Aorta (tissue), 5 donors: ENCODE measurements at regions not wholly inside any gene's neighbourhood (a gene's known extent, or its start where the extent isn't known, plus 50 kb on each side); places are given as distances from the start of the nearest gene placed in this dataset.
"Not testable (repeated sequence)": the region's sequence is repeated elsewhere in the genome, so short reads cannot be mapped to it uniquely, and the experiment has no call there.

ENCODE experiments used
- ATAC-seq: fragments of 200-7000 bp; cut with Tn5 transposase; one replicate; pipeline ENCODE4 v1.9.1; 2022; ENCODE audit warnings: moderate library complexity; ENCODE audit not compliant: low FRiP score
- DNase-seq, 2 donors: peaks; one replicate each; pipeline ENCODE4 v3.0.0-alpha.2; 2020
- H3K27ac ChIP-seq, 2 donors: one replicate each; pipeline ENCODE4 v1.5.1; 2013; ENCODE audit warnings: low read length in 2 of 2, mild to moderate bottlenecking in 2 of 2, moderate library complexity in 2 of 2, control low read depth in 1 of 2, inconsistent platforms in 1 of 2, low read depth in 1 of 2
- H3K27me3 ChIP-seq, 2 donors: one replicate each; pipeline ENCODE4 v1.6.1; 2013; ENCODE audit warnings: control low read depth in 1 of 2, low read length in 1 of 2, mild to moderate bottlenecking in 1 of 2, moderate library complexity in 1 of 2; ENCODE audit not compliant: insufficient read depth in 2 of 2, control insufficient read depth in 1 of 2
- H3K36me3 ChIP-seq, 2 donors: one replicate each; pipeline ENCODE4 v1.6.1; 2013; ENCODE audit warnings: control low read depth in 1 of 2, low read length in 1 of 2, mild to moderate bottlenecking in 1 of 2; ENCODE audit not compliant: insufficient read depth in 2 of 2, control insufficient read depth in 1 of 2
- H3K4me1 ChIP-seq, 2 donors: one replicate each; pipeline ENCODE4 v1.6.1; 2013; ENCODE audit warnings: low read length in 2 of 2, control low read depth in 1 of 2, mild to moderate bottlenecking in 1 of 2, moderate library complexity in 1 of 2; ENCODE audit not compliant: insufficient read depth in 2 of 2, control insufficient read depth in 1 of 2
- H3K4me3 ChIP-seq, 2 donors: one replicate each; pipeline ENCODE4 v1.5.1; 2013; ENCODE audit warnings: low read length in 2 of 2, control low read depth in 1 of 2, mild to moderate bottlenecking in 1 of 2
- H3K9me3 ChIP-seq: one replicate; pipeline ENCODE4 v1.6.1; 2013; ENCODE audit warnings: mild to moderate bottlenecking, low read length; ENCODE audit not compliant: control insufficient read depth
- WGBS, 2 donors: extraction: QIAGEN DNeasy Blood & Tissue Kit; methylation state at CpG; one replicate each; pipeline ENCODE4 v1.1.7; 2013; 5-methylcytosine and 5-hydroxymethylcytosine counted together
- intact Hi-C, 2 donors: fragments of 100-400 bp; cut with DNase I; formaldehyde crosslinking; loops; one replicate each; pipeline versions ENCODE4 v1.14.2 to v1.15.0; 2022
- donor health status: healthy with polysubstance abuse.
- donor health status: Bipolar disorder and iron deficiency.
- donor health status: DM: no; HTN: no; CAD: no.
- donor health status: DM: no; HTN: no; CAD: no.
- donor health status: DM: yes; HTN: yes; CAD: no.

- Histone ChIP-seq H3K9me3 (no peaks in the 10 kb centered on the region), H3K36me3 (no peaks in the 10 kb centered on the region), H3K27me3 (no peaks in the 10 kb centered on the region), H3K4me1 (no peaks in the 10 kb centered on the region), H3K27ac (no peak overlapping the region), H3K4me3 (no peak overlapping the region)
- intact Hi-C loops: no loop called here
- 60 to 68% methylated on average over 2 of the region's 2 CpGs for WGBS, 2 donors
- no peak for ATAC-seq
- DNase-seq: no peak
Observed at GRCh38 chr1:204769997-204770396, 84.5 kb upstream of the LRRN2 start.

GRCh38 chr1:204771358-204771757 is 85.8 kb upstream of the LRRN2 start:
- Histone ChIP-seq H3K27ac (no peak overlapping the region), H3K9me3 (no peaks in the 10 kb centered on the region), H3K4me3 (no peak overlapping the region), H3K36me3 (no peaks in the 10 kb centered on the region), H3K27me3 (no peaks in the 10 kb centered on the region), H3K4me1 (no peaks in the 10 kb centered on the region)
- DNase-seq: no peak
- ATAC-seq: no peak
- WGBS, 2 donors: 85 to 88% methylated on average over 7 of the region's 7 CpGs
- intact Hi-C loops: no loop called here

- no peak for ATAC-seq
- intact Hi-C loops: no loop called here
- Histone ChIP-seq H3K36me3 (no peaks in the 10 kb centered on the region), H3K27me3 (no peaks in the 10 kb centered on the region), H3K9me3 (no peaks in the 10 kb centered on the region), H3K4me1 (no peaks in the 10 kb centered on the region), H3K4me3 (no peak overlapping the region), H3K27ac (no peak overlapping the region)
- 58 to 81% methylated on average over 1 of the region's 1 CpG for WGBS, 2 donors
- DNase-seq: no peak
Observed at GRCh38 chr1:204773246-204773645, 87.7 kb upstream of the LRRN2 start.

GRCh38 chr1:204775546-204775945 is 90.0 kb upstream of the LRRN2 start:
- 37 to 47% methylated on average over 4 of the region's 4 CpGs for WGBS, 2 donors
- DNase-seq: no peak
- intact Hi-C loops: no loop called here
- H3K36me3 ChIP-seq: no peaks in the 10 kb centered on the region
- no peak overlapping the region for H3K4me3 ChIP-seq
- H3K4me1 ChIP-seq: no peaks in the 10 kb centered on the region
- H3K27me3 ChIP-seq: no peaks in the 10 kb centered on the region
- no peak for ATAC-seq
- H3K27ac ChIP-seq: no peak overlapping the region
- H3K9me3 ChIP-seq: no peaks in the 10 kb centered on the region

GRCh38 chr1:204777591-204777990 is 92.1 kb upstream of the LRRN2 start:
- ATAC-seq (no peak), DNase-seq (no peak)
- intact Hi-C loops: no loop called here
- Histone ChIP-seq H3K27ac (no peak overlapping the region), H3K27me3 (no peaks in the 10 kb centered on the region), H3K4me1 (no peaks in the 10 kb centered on the region), H3K36me3 (no peaks in the 10 kb centered on the region), H3K4me3 (no peak overlapping the region), H3K9me3 (no peaks in the 10 kb centered on the region)
- 71 to 77% methylated on average over 7 of the region's 7 CpGs for WGBS, 2 donors

GRCh38 chr1:204780630-204781029 is 90.0 kb upstream of the NFASC start:
- no peak overlapping the region for H3K4me3 ChIP-seq
- ATAC-seq: no peak
- intact Hi-C loops: no loop called here
- DNase-seq: no peak
- no peaks in the 10 kb centered on the region for H3K4me1 ChIP-seq
- WGBS, 2 donors: 86 to 94% methylated on average over 3 of the region's 3 CpGs
- no peak overlapping the region for H3K27ac ChIP-seq
- no peaks in the 10 kb centered on the region for H3K36me3 ChIP-seq
- H3K9me3 ChIP-seq: no peaks in the 10 kb centered on the region
- no peaks in the 10 kb centered on the region for H3K27me3 ChIP-seq

GRCh38 chr1:204782118-204782700 is 88.5 kb upstream of the NFASC start:
- ATAC-seq: no peak
- no peaks in the 10 kb centered on the region for H3K36me3 ChIP-seq
- H3K9me3 ChIP-seq: no peaks in the 10 kb centered on the region
- no peak overlapping the region for H3K4me3 ChIP-seq
- 32 to 35% methylated on average over 4 of the region's 4 CpGs for WGBS, 2 donors
- H3K27me3 ChIP-seq: no peaks in the 10 kb centered on the region
- intact Hi-C loops: no loop called here
- no peak overlapping the region for H3K27ac ChIP-seq
- no peaks in the 10 kb centered on the region for H3K4me1 ChIP-seq
- DNase-seq: no peak

- ATAC-seq, H3K27ac ChIP-seq, H3K4me3 ChIP-seq, intact Hi-C loops, H3K36me3 ChIP-seq, H3K9me3 ChIP-seq, H3K27me3 ChIP-seq, H3K4me1 ChIP-seq, DNase-seq: not testable (repeated sequence)
- WGBS, 2 donors: 77 to 80% methylated on average over 4 of the region's 4 CpGs
Observed at GRCh38 chr1:204785023-204785422, 85.6 kb upstream of the NFASC start.

GRCh38 chr1:204788470-204788869 is 82.2 kb upstream of the NFASC start:
- Histone ChIP-seq H3K4me3 (no peak overlapping the region), H3K27ac (no peak overlapping the region), H3K36me3 (no peaks in the 10 kb centered on the region), H3K4me1 (no peaks in the 10 kb centered on the region), H3K27me3 (peaks cover 0 to 3% of the 10 kb centered on the region in 2 donors), H3K9me3 (no peaks in the 10 kb centered on the region)
- intact Hi-C loops: no loop called here
- no peak for DNase-seq
- no peak for ATAC-seq
